ENCODE measurements at regions not wholly inside any gene's neighbourhood (a gene's known extent, or its start where the extent isn't known, plus 50 kb on each side); places are given as distances from the start of the nearest gene placed in this dataset.
"Not testable (repeated sequence)": the region's sequence is repeated elsewhere in the genome, so short reads cannot be mapped to it uniquely, and the experiment has no call there.

GRCh38 chr20:40634891-40635290 lies 54.1 kb downstream of the MAFB start:
- DNase-seq: no peak

- DNase-seq: no peak
Measured at GRCh38 chr20:40633123-40633850, 55.7 kb downstream of the MAFB start.

- DNase-seq: no peak
Measured at GRCh38 chr20:40632346-40632976, 56.6 kb downstream of the MAFB start.

GRCh38 chr20:40631119-40631631 lies 57.9 kb downstream of the MAFB start:
- no peak for DNase-seq

- DNase-seq: no peak
Measured at GRCh38 chr20:40630713-40631112, 58.3 kb downstream of the MAFB start.

- DNase-seq: no peak
Measured at GRCh38 chr20:40630099-40630498, 58.9 kb downstream of the MAFB start.

- DNase-seq: no peak
Measured at GRCh38 chr20:40628877-40629276, 60.2 kb downstream of the MAFB start.

GRCh38 chr20:40619053-40619452 lies 70.0 kb downstream of the MAFB start:
- DNase-seq: not testable (repeated sequence)

GRCh38 chr20:40617594-40617993 lies 71.4 kb downstream of the MAFB start:
- no peak for DNase-seq

- no peak for DNase-seq
Measured at GRCh38 chr20:40612837-40613236, 76.2 kb downstream of the MAFB start.

- no peak for DNase-seq
Measured at GRCh38 chr20:40612247-40612646, 76.8 kb downstream of the MAFB start.

GRCh38 chr20:40610730-40611129 lies 78.3 kb downstream of the MAFB start:
- DNase-seq: no peak

- no peak for DNase-seq
Measured at GRCh38 chr20:40607927-40608326, 81.1 kb downstream of the MAFB start.

GRCh38 chr20:40606660-40607059 lies 82.4 kb downstream of the MAFB start:
- DNase-seq: no peak

GRCh38 chr20:40606237-40606636 lies 82.8 kb downstream of the MAFB start:
- DNase-seq: no peak

GRCh38 chr20:40604416-40604815 lies 84.6 kb downstream of the MAFB start:
- DNase-seq: no peak

GRCh38 chr20:40603057-40603651 lies 85.9 kb downstream of the MAFB start:
- no peak for DNase-seq

- no peak for DNase-seq
Measured at GRCh38 chr20:40602381-40602780, 86.7 kb downstream of the MAFB start.

GRCh38 chr20:40600441-40601219 lies 88.4 kb downstream of the MAFB start:
- no peak for DNase-seq

- DNase-seq: no peak
Measured at GRCh38 chr20:40599987-40600386, 89.0 kb downstream of the MAFB start.

- DNase-seq: no peak
Measured at GRCh38 chr20:40592941-40593340, 96.1 kb downstream of the MAFB start.

- DNase-seq: no peak
Measured at GRCh38 chr20:40591536-40591935, 97.5 kb downstream of the MAFB start.

GRCh38 chr20:40591119-40591518 lies 97.9 kb downstream of the MAFB start:
- no peak for DNase-seq

Data from NCI-H524 treated with DMSO at 0.1 percent for 48 hours (cell line).